ENCODE measurements at regions not wholly inside any gene's neighbourhood (a gene's known extent, or its start where the extent isn't known, plus 50 kb on each side); places are given as distances from the start of the nearest gene placed in this dataset.

GRCh38 chr11:122319691-122320620, 203.9 kb upstream of the BLID start:
- peak in 1 of 2 donors; percentile 3 for DNase-seq (ENCODE audit: low read depth in 2 of 2)

- DNase-seq (ENCODE audit: low read depth in 2 of 2) = no peak
These were observed 203.1 kb upstream of the BLID start for GRCh38 chr11:122319085-122319484.

GRCh38 chr11:122317305-122317704, 201.3 kb upstream of the BLID start:
- DNase-seq (ENCODE audit: low read depth in 2 of 2) = no peak

GRCh38 chr11:122313581-122313980, 197.6 kb upstream of the BLID start:
- no peak for DNase-seq (ENCODE audit: low read depth in 2 of 2)

DNA sequence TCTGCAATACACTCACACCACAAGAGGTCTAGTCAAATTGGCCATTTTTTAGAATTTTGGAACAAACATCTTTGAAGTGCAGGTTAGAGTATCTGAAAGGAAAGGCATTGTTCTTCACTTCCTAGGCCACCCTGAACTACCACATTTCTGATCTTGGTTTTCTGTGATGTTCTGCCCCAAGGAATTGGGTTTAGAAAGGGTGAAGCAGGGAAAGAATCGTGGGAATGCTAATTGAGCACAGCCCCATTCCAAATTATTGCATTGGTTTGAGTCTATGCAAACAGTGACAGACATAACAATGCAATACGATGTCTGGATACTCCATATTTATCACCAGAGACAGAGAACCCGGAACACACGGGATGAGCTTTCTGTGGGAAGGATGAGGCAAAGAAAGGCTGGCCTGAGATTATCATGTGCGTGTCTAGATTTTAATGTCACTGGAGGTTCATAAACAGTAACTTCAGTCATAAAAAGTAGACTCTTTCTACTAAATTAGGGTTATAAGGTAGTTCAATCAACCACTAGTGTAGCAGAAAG, 195.3 kb upstream of the BLID start:
- no peak for DNase-seq (ENCODE audit: low read depth in 2 of 2)

- DNase-seq (ENCODE audit: low read depth in 2 of 2) = no peak
These were observed 194.8 kb upstream of the BLID start for GRCh38 chr11:122310766-122311165.

GRCh38 chr11:122309262-122309925, 193.4 kb upstream of the BLID start:
- DNase-seq (ENCODE audit: low read depth in 2 of 2) = peak in 1 of 2 donors; percentile 26

- no peak for DNase-seq (ENCODE audit: low read depth in 2 of 2)
These were observed 192.2 kb upstream of the BLID start for GRCh38 chr11:122308226-122308625.

DNA sequence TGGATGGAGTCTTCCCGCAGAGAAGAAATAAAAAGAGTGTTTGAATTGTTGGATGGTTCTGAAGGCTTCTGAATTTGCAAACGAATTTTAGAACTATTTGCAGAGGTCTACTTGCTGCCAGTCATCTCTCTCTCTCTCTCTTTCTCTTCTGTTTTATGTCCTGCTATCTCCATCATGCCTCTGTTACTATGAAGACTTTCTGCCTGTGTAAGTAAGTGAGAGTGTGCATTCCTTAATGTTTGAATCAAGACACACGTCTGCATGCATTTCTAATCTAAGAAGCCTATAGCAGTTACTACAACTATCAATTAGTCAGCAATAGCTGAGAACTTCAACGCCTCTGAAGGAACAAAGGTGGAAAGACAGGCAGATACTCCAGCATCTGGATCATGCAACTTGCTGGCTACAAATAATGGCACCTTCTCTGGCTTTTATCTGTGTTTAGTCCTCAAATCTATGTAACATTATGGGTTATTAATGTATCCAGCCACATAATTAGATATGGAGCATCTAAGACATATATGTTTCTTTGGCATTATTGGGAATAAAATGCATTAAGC, 191.5 kb upstream of the BLID start:
- no peak for DNase-seq (ENCODE audit: low read depth in 2 of 2)

- no peak for DNase-seq (ENCODE audit: low read depth in 2 of 2)
These were observed 190.9 kb upstream of the BLID start for GRCh38 chr11:122306831-122307391.

DNA sequence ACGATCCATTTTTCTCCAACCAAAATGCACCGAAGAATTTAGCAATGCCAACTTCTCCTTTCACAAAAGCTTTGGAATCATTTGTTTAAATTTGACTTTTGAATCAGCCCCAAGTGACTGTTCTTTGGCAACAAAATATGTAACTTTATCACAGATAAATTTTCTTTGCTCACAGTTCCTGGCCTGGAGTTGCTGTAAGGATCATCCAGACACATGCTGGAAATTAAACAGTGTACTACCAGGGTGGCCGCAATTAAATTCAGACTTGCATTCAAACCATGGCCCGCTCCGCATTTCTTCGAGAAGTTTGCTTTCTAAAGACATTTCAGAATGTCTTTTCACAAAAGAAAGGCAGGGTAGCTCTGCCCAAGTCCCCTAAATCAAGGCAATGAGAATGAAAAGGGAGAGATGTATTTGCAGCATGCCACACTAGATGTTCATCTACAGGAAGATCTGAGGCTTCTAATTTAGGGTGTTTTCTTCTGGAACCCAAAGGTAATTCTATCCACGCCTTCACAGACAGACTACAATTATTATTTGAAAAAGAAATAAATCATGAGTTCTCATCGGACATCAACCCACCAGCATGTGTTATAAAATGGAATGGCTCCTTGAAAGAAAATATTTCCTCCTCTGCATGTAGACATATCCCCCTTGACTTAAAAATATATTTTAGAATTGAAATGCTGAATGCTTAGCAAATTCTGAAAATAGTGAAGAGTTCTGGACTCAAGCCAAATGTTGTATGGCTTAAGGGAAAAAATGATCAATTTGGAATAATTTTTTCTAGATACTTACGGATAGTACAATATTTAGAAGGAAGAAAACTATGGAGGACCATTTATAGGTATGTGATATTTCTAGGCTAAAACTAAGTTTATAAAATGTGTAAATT, 189.7 kb upstream of the BLID start:
- no peak for DNase-seq (ENCODE audit: low read depth in 2 of 2)

DNA sequence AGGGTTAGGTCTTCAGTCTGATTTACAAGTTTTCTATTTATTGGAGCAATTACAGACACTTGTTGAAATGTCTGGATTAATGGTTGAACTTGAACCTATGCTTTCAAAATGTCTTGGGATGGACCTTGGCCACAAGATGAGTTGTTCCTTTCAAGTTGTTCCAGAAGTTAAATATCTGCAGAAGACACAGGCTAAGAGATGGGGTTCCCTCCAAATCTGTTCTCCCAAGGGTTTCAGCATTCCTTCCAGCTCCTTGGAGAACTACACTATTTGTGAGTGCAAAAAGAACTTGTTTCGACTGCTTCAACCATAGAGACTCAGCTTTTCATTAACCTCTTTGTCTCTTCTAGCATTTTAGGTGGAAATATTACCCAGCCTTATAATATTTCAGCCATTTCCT, 189.0 kb upstream of the BLID start:
- no peak for DNase-seq (ENCODE audit: low read depth in 2 of 2)

- no peak for DNase-seq (ENCODE audit: low read depth in 2 of 2)
These were observed 188.3 kb upstream of the BLID start for GRCh38 chr11:122304306-122304705.

- DNase-seq (ENCODE audit: low read depth in 2 of 2) = no peak
These were observed 178.0 kb upstream of the BLID start for GRCh38 chr11:122294041-122294440.

DNA sequence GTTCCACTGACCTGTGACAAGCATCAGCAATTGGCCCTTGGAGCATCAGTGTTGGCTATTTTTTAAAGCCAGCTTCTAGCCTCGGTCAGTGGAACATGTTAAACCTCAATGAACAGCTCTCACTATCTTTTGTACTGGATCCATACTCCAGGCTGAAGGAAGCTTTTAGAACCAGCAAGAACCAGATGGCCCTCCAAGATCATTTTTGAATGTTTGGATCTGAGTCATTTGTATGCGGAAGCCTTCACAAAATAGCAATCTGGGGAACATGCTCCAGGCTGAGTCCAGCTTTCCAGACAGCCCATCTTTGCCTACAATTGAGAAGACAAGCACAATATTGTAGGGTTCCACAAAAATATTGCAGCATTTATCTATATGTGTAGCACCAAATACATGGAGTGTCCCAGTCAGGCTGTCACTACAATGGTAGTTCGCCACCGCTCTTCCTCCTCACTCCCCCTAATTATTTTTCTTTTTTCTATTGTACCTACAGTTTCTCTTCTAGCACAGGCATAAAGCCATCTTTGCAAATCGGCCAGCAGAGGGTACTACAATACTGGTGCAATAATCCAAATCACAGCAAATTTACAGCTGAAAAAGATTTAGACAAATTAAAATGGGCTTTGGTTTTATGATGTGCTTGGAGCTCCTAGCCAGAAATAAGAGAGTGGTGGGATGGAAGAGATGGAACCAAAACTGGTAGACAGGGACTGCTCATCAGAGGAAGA, 177.4 kb upstream of the BLID start:
- DNase-seq (ENCODE audit: low read depth in 2 of 2) = peak in 1 of 2 donors; percentile 1

DNA sequence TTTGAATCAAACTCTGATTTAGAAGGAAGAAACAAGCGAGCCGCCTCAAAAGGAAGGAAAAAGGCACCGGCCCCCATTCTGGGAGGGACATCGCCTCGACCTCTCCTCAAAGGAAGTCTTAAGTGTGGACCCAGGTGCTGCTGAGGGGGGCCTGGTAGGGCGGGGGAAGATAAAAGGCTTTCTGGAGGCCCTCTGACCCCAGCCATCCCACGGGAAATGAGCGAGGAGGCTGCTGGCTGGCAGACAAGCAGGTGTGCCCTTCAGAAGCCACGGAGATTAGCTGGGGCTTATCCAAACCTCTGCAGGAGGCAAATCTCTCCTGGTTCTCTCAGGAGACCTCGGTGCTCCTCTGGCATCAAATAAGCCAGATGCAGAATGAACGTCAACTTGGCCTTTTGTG, 171.4 kb upstream of the BLID start:
- DNase-seq (ENCODE audit: low read depth in 2 of 2) = no peak

DNA sequence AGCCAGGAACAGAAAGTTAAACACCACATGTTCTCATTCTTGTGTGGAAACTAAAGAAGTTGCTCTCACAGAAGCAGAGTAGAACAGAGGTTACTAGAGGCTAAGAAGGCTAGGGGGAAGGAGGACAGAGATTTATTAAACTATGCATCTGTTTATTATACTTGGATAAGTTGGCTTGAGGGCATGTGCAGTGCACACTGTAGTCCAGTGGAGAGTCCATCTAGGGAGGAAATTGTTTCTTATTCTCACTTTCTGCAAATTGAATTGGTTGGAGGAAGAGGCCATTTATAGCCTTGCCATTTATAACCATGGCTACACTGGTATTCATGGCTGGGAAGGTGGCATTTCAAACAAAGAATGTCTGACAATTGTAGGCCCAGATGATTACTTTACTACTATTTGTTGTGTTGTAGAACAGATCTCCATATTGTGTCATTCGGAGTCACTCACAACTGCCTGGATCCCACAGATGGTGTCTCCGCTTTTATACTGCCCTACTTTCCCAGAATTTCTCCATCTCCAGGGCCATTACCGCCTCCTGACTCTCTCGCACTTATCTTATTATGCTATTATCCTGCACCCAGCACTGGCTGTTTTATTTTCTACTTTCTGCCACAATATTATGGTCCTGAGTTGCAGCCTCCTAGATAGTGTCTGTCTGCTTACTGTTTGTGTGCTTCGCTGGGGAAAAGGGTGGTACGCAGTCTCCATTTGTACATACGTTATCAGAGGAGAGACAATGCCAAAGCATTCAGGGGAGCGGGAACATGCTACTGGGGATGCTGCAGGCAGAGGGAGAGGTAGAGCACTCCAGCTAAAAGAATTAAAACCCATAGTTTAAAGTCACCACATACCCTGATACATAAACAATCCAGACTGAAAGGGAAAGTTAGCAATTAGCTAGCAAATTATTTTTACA, 169.3 kb upstream of the BLID start:
- DNase-seq (ENCODE audit: low read depth in 2 of 2) = no peak

GRCh38 chr11:122280870-122281269, 164.9 kb upstream of the BLID start:
- DNase-seq (ENCODE audit: low read depth in 2 of 2) = no peak

GRCh38 chr11:122279194-122279593, 163.2 kb upstream of the BLID start:
- no peak for DNase-seq (ENCODE audit: low read depth in 2 of 2)
